Omental fat pad (tissue), 3 donors: ENCODE measurements at regions not wholly inside any gene's neighbourhood (a gene's known extent, or its start where the extent isn't known, plus 50 kb on each side); places are given as distances from the start of the nearest gene placed in this dataset.

Experiments used
- ATAC-seq: fragments of 150-250 bp; one replicate; pipeline ENCODE4 v1.9.1; 2016; ENCODE audit warnings: mild to moderate bottlenecking, moderate library complexity; ENCODE audit not compliant: low FRiP score
- DNase-seq: peaks from one replicate; pipeline ENCODE4 v3.0.0-alpha.2; 2019; ENCODE audit warnings: low spot score
- TF ChIP-seq, protein P1 (sequence below), 3 donors: fragments of 450-650 bp; IDR thresholded peaks; one replicate each; pipeline ENCODE4 v1.5.1; 2016 to 2017; ENCODE audit warnings: antibody characterized with exemption in 3 of 3, mild to moderate bottlenecking in 3 of 3, moderate library complexity in 2 of 3

DNA sequence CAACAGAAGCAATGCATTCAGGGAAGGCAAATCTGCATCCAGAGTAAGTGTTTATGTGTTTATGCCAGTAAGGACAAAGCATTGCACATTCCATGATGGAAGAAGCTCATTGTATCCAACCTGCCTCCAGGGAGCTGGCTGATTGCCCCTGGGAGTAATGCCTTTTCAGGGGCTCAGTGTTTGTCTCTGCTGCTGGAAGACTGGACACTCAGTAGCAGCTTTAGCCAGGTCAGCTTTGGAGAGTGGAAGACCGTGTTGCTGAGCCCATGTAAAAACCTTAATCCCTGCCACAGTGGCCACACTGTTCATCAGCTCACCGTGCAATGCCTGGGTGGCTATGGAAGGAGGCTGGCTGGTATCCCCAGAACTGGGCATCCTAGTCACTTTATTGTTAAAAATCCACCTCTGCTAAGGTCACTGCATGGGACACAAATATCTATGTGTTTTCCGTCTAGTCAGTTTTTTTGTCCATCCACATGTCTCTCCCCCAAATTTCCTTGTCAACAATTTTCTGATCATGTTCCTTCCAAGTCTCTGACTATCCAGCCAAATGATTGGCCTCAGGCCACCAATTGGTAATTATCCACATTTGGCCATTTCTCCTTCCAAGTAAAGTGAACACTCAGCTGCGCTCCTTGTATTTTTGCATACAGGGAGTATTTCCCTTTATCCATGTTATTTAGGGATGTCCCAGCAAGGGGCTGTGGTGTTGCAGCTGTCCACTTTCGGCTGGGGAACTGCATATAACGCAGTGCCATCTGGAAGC, 2044.5 kb upstream of the AGA start:
- no peak for DNase-seq
- ATAC-seq = no peak
- TF ChIP-seq, protein P1, sequence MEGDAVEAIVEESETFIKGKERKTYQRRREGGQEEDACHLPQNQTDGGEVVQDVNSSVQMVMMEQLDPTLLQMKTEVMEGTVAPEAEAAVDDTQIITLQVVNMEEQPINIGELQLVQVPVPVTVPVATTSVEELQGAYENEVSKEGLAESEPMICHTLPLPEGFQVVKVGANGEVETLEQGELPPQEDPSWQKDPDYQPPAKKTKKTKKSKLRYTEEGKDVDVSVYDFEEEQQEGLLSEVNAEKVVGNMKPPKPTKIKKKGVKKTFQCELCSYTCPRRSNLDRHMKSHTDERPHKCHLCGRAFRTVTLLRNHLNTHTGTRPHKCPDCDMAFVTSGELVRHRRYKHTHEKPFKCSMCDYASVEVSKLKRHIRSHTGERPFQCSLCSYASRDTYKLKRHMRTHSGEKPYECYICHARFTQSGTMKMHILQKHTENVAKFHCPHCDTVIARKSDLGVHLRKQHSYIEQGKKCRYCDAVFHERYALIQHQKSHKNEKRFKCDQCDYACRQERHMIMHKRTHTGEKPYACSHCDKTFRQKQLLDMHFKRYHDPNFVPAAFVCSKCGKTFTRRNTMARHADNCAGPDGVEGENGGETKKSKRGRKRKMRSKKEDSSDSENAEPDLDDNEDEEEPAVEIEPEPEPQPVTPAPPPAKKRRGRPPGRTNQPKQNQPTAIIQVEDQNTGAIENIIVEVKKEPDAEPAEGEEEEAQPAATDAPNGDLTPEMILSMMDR (IDR thresholded peaks at IDR 0.05) = no peak

DNA sequence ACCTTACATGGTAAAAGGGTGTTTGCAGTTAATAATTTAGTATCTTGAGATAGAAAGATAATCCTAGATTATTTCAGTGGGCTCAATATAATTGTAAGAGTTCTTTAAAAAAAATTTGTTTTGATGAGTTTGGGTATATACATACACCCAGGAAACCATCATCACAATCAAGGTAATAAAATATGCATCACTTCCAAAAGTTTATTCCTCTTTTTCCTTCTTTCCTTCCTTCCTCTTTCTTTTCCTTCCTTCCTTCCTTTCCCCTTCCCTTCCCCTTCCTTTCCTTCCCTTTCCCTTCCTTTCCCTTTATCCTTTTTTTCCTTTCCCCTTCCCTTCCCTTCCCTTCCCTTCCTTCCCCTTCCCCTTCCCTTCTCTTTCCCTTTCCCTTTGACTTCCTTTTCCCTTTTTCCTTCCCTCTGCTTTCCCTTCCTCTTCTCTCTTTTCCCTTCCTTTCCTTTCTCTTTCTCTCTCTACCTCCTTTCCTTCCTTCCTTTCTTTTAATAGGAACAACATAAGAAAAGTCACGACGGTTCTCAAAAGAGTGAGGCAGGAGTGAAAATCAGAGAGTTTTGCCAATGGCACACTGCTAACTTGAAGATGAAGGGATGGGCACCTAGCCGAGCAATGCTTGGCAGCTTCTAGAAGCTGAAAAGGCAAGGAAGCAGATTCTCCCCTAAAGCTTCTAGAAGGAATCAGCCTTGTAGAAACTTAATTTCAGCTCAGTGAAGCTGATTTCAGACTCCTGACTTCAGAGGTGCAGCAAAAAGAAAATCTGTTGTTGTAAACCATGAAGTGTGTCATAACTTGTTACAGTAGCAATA, 2050.2 kb upstream of the AGA start:
- TF ChIP-seq, protein P1 (IDR thresholded peaks at IDR 0.05) = no peak
- ATAC-seq (no peak), DNase-seq (no peak)

DNA sequence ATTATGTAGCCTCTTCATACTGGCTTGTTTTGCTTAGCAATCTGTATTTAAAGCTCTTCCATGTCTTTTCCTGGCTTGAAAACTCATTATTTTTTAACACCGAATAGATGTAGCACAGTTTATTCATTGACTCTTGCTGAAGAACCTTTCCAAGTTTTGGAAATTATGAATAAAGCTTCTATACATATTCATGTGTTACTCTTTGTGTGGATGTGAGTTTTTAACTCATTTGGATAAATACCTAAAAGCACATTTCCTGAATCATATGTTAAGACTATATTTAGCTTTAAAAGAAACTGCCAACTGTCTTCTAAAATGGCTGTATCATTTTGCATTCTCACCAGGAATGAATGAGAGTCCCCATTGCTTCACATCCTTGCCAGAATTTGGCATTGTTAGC, 2061.7 kb upstream of the AGA start:
- DNase-seq (no peak), ATAC-seq (no peak)
- TF ChIP-seq, protein P1 (IDR thresholded peaks at IDR 0.05) = no peak

DNA sequence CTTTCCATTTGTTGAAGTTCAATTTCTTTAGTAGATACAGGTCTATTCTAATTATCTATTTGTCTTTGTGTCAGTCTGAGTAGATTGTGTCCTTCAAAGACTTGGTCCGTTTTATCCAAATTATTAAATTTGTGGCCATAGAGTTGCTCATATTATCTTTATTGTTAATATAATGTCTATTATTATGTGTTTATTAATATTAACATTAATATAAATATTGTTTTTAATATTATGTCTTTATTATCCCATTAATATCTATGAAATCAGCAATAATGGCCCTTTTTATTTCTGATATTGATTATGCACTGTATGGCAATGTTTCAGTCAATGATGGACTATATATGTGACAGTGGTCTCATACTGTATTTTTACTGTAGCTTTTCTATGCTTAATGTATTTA, 2067.3 kb upstream of the AGA start:
- no peak for DNase-seq
- ATAC-seq = no peak
- TF ChIP-seq, protein P1 (IDR thresholded peaks at IDR 0.05) = no peak

DNA sequence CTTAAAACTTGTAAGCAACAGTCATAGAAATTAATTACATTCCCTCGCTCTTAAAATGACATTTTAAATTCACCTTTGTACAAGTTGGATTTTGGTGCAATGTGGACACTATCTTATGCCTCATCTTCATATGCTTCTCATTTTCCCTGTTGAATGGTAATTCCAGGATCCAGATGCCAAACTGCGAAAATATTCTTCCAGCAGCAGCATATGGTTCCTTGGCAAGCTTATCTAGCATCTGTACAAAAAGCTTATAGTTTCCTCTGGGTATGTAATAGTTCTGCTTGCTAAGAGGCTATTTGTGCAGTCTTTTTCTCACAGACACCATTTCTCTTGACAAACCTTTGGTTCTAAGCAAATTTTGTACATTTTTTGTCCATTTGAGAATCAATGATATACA, 2079.7 kb upstream of the AGA start:
- ATAC-seq = no peak
- DNase-seq = no peak
- TF ChIP-seq, protein P1 (IDR thresholded peaks at IDR 0.05) = no peak

DNA sequence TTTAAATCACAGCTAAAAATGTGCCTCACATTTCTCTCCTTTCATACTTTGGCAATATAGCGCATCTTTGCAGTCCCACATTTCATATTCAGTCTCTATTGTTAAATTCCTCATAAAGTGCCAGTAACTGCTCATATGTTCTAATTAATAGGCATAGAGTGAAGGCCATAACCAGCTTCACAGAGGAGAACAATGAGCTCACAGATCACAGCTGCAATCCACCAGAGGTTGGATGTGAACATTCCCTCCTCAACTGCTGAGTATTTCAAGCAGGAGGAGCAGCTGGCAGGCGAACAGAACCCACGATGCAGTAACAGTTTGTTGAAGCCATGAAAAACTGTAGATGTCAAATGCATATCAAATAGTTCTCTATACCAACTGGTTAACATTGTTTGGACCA, 2088.7 kb upstream of the AGA start:
- no peak for DNase-seq
- TF ChIP-seq, protein P1 (IDR thresholded peaks at IDR 0.05) = no peak
- no peak for ATAC-seq
